ENCODE measurements at regions not wholly inside any gene's neighbourhood (a gene's known extent, or its start where the extent isn't known, plus 50 kb on each side); places are given as distances from the start of the nearest gene placed in this dataset.

DNA sequence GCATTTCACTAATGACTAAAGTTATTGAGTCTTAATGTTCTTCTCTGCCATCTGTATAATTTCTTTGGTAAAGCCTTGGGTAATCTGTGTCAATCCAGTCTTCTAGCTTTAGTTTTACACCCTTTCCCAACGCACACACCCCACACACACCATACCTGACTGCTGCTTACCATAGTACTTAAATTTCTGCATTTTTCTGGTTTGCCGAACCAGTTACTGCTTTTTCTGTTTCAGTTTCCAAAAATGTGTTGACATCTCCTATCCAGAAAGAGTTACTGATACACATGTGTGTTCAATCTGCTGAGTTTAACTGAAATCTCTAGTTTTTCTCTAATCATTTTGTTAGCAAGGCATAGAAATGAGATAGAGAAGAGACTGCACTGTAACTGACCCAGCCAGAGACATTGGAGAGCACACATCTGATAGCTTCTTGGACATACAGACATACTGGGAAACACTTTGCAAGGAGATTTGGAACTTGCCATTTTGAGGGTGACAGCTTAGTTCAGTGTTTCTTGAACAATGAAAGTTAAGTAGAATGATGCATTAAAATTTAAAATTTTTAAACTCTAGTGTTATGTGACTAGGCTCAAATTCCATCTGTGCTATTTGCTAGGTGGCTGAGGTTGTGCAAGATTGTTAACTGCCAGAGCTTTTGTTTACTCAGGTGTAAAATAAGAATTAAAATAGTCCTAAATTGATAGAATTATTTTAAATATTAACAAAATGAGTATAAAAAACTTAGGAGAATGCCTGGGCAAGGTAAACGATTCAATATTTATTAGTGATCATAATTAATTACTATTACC, 807.6 kb downstream of the DNAJB9 start (continued):
- TF ChIP-seq ZNF384 (IDR thresholded peaks at IDR 0.05; ENCODE audit: borderline replicate concordance, low read depth, low read length) (no peak), NBN (IDR thresholded peaks at IDR 0.05) (no peak), MTA2 (IDR thresholded peaks at IDR 0.05; ENCODE audit: low read depth) (no peak), MYB (IDR thresholded peaks at IDR 0.05; ENCODE audit: borderline replicate concordance, low read depth, low read length) (no peak), SUZ12 (IDR thresholded peaks at IDR 0.05; ENCODE audit: unreplicated experiment) (no peak), EED (IDR thresholded peaks at IDR 0.05; ENCODE audit: low read depth) (no peak), NR2C2 (IDR thresholded peaks at IDR 0.05; ENCODE audit: borderline replicate concordance, control insufficient read depth, insufficient read length, low read depth) (no peak), RAD51 (IDR thresholded peaks at IDR 0.05) (no peak), RELA (IDR thresholded peaks at IDR 0.05; ENCODE audit: borderline replicate concordance, partially characterized antibody) (no peak)
- TF ChIP-seq, protein P1, sequence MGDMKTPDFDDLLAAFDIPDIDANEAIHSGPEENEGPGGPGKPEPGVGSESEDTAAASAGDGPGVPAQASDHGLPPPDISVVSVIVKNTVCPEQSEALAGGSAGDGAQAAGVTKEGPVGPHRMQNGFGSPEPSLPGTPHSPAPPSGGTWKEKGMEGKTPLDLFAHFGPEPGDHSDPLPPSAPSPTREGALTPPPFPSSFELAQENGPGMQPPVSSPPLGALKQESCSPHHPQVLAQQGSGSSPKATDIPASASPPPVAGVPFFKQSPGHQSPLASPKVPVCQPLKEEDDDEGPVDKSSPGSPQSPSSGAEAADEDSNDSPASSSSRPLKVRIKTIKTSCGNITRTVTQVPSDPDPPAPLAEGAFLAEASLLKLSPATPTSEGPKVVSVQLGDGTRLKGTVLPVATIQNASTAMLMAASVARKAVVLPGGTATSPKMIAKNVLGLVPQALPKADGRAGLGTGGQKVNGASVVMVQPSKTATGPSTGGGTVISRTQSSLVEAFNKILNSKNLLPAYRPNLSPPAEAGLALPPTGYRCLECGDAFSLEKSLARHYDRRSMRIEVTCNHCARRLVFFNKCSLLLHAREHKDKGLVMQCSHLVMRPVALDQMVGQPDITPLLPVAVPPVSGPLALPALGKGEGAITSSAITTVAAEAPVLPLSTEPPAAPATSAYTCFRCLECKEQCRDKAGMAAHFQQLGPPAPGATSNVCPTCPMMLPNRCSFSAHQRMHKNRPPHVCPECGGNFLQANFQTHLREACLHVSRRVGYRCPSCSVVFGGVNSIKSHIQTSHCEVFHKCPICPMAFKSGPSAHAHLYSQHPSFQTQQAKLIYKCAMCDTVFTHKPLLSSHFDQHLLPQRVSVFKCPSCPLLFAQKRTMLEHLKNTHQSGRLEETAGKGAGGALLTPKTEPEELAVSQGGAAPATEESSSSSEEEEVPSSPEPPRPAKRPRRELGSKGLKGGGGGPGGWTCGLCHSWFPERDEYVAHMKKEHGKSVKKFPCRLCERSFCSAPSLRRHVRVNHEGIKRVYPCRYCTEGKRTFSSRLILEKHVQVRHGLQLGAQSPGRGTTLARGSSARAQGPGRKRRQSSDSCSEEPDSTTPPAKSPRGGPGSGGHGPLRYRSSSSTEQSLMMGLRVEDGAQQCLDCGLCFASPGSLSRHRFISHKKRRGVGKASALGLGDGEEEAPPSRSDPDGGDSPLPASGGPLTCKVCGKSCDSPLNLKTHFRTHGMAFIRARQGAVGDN (IDR thresholded peaks at IDR 0.05) = no peak
- TF ChIP-seq, protein P2, sequence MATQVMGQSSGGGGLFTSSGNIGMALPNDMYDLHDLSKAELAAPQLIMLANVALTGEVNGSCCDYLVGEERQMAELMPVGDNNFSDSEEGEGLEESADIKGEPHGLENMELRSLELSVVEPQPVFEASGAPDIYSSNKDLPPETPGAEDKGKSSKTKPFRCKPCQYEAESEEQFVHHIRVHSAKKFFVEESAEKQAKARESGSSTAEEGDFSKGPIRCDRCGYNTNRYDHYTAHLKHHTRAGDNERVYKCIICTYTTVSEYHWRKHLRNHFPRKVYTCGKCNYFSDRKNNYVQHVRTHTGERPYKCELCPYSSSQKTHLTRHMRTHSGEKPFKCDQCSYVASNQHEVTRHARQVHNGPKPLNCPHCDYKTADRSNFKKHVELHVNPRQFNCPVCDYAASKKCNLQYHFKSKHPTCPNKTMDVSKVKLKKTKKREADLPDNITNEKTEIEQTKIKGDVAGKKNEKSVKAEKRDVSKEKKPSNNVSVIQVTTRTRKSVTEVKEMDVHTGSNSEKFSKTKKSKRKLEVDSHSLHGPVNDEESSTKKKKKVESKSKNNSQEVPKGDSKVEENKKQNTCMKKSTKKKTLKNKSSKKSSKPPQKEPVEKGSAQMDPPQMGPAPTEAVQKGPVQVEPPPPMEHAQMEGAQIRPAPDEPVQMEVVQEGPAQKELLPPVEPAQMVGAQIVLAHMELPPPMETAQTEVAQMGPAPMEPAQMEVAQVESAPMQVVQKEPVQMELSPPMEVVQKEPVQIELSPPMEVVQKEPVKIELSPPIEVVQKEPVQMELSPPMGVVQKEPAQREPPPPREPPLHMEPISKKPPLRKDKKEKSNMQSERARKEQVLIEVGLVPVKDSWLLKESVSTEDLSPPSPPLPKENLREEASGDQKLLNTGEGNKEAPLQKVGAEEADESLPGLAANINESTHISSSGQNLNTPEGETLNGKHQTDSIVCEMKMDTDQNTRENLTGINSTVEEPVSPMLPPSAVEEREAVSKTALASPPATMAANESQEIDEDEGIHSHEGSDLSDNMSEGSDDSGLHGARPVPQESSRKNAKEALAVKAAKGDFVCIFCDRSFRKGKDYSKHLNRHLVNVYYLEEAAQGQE (IDR thresholded peaks at IDR 0.05; ENCODE audit: low read depth, low read length) = no peak
- TF ChIP-seq, protein P3, sequence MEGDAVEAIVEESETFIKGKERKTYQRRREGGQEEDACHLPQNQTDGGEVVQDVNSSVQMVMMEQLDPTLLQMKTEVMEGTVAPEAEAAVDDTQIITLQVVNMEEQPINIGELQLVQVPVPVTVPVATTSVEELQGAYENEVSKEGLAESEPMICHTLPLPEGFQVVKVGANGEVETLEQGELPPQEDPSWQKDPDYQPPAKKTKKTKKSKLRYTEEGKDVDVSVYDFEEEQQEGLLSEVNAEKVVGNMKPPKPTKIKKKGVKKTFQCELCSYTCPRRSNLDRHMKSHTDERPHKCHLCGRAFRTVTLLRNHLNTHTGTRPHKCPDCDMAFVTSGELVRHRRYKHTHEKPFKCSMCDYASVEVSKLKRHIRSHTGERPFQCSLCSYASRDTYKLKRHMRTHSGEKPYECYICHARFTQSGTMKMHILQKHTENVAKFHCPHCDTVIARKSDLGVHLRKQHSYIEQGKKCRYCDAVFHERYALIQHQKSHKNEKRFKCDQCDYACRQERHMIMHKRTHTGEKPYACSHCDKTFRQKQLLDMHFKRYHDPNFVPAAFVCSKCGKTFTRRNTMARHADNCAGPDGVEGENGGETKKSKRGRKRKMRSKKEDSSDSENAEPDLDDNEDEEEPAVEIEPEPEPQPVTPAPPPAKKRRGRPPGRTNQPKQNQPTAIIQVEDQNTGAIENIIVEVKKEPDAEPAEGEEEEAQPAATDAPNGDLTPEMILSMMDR (IDR thresholded peaks at IDR 0.05 in 2 of 3, conservative IDR thresholded peaks at IDR 0.05 in 1 of 3; ENCODE audit: control insufficient read depth in 2 of 3, extremely low read depth in 1 of 3, insufficient read depth in 1 of 3, low read depth in 3 of 3, low read length in 3 of 3) = no peak
